NCI-H510A treated with DMSO at 0.1 percent for 48 hours (cell line): ENCODE measurements at regions not wholly inside any gene's neighbourhood (a gene's known extent, or its start where the extent isn't known, plus 50 kb on each side); places are given as distances from the start of the nearest gene placed in this dataset.

ENCODE experiments used
- DNase-seq: peaks from one replicate; lab custom pipeline; 2025; lab: John Stamatoyannopoulos, UW

DNA sequence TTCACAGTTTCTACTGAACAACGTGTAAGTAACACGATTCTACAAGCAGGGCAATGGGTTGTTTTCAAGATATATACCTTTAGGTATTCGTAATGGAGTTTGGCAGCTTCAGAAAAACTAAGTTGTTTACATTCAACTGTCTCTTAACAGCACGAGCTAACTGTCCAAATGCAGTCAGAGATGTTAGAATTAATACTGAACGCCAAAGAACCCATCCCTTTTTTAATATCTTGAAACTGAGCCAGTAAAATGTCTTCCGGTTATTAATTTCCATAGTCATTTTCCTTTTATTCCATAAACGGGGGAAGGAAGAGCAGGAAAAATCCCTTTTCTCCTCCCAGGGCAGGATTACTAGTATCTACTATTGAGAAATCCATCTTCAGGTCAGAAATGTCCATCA is 129.0 kb upstream of the THBS1 start:
- no peak for DNase-seq

- DNase-seq: no peak
Measured at GRCh38 chr15:39453620-39454019, 127.3 kb upstream of the THBS1 start.

DNA sequence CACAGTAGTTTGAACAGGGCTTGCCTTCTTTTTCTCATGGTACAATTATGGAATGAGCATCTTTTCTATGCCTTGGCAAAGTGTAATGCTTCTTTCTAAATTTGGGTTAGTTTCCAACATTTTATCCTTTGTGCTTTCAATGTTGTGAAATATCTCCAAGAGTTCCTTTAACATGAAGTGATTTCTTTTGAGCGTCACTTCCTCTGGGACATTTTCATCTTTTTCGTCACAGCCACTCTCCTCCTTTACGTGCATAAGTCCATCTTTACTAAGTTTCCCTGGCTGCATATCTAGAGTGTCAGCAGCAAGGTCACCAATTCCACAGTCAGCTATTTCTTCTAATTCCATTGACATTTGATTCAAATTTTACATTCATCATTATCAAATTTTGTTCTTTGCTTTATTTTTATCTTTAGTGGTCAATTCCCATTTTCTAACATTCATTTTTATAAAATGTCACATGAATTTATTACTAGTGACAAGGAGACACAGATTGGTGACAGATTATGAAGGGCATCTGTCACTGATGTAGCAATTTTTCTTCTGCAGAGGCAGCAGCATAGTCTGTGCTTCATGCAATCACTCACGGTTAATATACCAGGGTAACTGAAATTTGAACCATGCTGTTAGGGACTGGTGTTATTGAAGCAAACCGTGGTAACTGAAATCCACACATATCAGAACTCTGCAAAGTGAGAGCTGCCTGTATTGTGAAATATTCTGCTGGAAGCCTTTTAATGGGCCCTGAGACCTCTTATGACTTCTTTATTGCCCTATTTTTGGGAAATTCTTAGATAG is 126.5 kb upstream of the THBS1 start:
- peak; percentile 9 for DNase-seq

- peak; percentile 9 for DNase-seq
Measured at GRCh38 chr15:39455471-39455991, 125.3 kb upstream of the THBS1 start.

- no peak for DNase-seq
Measured at GRCh38 chr15:39456159-39456558, 124.7 kb upstream of the THBS1 start.

- DNase-seq: no peak
Measured at GRCh38 chr15:39456582-39457330, 124.1 kb upstream of the THBS1 start.

DNA sequence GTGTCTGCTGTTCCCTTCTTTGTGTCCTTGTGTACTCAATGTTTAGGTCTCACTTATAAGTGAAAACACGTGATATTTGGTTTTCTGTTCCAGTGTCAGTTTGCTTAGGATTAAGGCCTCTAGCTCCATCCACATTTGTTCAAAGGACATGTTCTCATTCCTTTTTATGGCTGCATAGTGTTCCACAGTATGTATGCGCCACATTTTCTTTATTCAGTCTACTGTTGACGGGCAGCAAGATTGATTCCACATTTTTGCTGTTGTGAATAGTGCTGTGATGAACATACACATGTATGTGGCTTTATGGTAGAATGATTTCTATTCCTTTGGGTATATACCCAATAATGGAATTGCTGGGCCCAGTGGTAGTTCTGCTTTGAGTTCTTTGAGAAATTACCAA is 122.7 kb upstream of the THBS1 start:
- DNase-seq: no peak

GRCh38 chr15:39459548-39459947 is 121.3 kb upstream of the THBS1 start:
- no peak for DNase-seq

DNA sequence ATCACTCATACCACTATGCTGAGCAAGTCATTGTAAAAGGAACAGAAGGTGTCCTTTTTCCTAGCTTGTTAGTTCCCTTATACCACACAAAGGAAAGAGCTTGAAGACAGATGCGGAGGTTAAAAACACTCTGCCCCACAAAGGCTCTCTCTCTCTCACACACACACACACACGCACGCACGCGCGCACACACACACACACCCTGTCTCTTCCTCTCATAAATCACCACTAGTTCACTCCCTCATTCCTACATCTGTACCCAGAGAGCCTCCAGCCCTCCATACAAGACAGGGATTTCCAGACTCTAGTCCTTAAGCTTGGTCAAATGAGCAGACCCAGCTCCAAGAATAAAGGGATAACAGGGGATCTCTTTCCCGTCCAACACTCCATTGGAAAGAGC is 120.1 kb upstream of the THBS1 start:
- DNase-seq: no peak

GRCh38 chr15:39461536-39462130 is 119.2 kb upstream of the THBS1 start:
- DNase-seq: no peak

DNA sequence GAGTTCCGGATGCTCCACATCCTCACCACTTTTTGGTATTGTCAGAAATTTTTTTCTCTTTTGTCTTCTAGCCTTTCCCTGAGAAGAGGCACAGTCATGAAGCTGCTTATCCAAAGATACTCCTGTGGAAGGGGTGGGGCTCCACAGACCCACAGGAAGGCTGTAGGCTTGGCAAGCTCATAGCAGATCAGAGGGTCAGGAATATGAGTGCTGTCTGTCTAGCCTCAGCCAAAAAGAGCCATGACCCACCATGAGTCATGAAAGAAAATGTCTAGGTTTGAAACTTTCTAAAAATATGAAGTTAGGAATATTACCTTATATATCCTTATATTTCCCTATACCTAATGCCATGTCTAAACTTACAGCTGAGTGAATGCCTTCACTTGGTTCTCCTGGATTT is 118.2 kb upstream of the THBS1 start:
- no peak for DNase-seq

- DNase-seq: no peak
Measured at GRCh38 chr15:39465843-39466749, 114.8 kb upstream of the THBS1 start.

- DNase-seq: no peak
Measured at GRCh38 chr15:39466750-39467105, 114.2 kb upstream of the THBS1 start.

- no peak for DNase-seq
Measured at GRCh38 chr15:39468331-39468730, 112.5 kb upstream of the THBS1 start.

- DNase-seq: no peak
Measured at GRCh38 chr15:39468828-39469227, 112.1 kb upstream of the THBS1 start.

GRCh38 chr15:39471785-39472574 is 108.9 kb upstream of the THBS1 start:
- no peak for DNase-seq

GRCh38 chr15:39472621-39473297 is 108.1 kb upstream of the THBS1 start:
- DNase-seq: no peak

DNA sequence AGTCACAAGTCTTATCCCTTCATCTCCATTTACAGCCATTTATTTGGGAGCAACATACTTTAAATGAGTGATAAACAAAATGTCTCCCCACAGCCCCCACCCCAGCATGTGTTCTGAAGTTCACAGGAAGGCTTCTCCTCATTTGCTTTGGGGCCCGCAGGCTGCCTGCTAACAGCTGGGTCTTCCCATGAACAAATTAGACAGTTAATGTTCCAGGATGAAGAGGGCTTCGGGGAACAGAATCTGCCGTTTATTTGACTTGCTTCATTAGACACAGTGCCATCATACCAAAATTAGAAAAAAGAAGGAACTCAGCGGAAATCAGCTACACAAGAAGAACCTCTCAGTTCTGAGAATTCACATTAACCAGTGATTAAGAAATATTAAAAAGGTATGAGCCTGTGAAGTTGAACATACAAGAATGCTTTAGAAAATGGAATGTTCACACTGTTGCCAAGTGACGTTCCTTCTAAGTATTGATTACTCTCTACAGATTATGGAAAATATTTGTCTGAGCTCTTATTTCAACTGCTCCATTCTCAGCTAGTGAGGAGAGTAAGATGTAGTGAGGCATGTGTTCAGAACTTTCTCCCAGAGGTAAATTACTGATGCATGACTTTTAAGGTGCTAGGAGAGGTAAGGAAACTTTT is 107.5 kb upstream of the THBS1 start:
- DNase-seq: no peak

- DNase-seq: no peak
Measured at GRCh38 chr15:39474657-39475056, 106.2 kb upstream of the THBS1 start.

GRCh38 chr15:39478996-39479395 is 101.9 kb upstream of the THBS1 start:
- no peak for DNase-seq
